ENCODE measurements at regions not wholly inside any gene's neighbourhood (a gene's known extent, or its start where the extent isn't known, plus 50 kb on each side); places are given as distances from the start of the nearest gene placed in this dataset.
"Not testable (repeated sequence)": the region's sequence is repeated elsewhere in the genome, so short reads cannot be mapped to it uniquely, and the experiment has no call there.

- Histone ChIP-seq H2BK120ac (ENCODE audit: insufficient read depth, low read length, poor library complexity) (no peak overlapping the region), H2AK5ac (ENCODE audit: low read length) (no peak overlapping the region), H3K23ac (ENCODE audit: low read length) (no peak overlapping the region), H3K4ac (ENCODE audit: low read depth, low read length) (no peak overlapping the region), H3K4me2 (ENCODE audit: low read length) (no peak overlapping the region), H3K4me1 (ENCODE audit: control insufficient read depth in 1 of 2, insufficient read depth in 2 of 2, low read length in 2 of 2) (no peaks in the 10 kb centered on the region), H2BK12ac (ENCODE audit: low read length) (no peak overlapping the region), H2AFZ (ENCODE audit: insufficient read depth, low read length, poor library complexity) (no peak overlapping the region), H3K4me3 (ENCODE audit: low read depth, low read length) (no peak overlapping the region), H3K79me2 (ENCODE audit: control insufficient read depth, insufficient read depth, low read length, poor library complexity) (no peaks in the 10 kb centered on the region), H3K9me3 (ENCODE audit: insufficient read depth, low read depth, low read length) (no peaks in the 10 kb centered on the region), H4K91ac (ENCODE audit: low read depth, low read length) (no peak overlapping the region), H3K9ac (ENCODE audit: low read length) (no peak overlapping the region), H3K27me3 (ENCODE audit: insufficient read depth, low read length) (no peaks in the 10 kb centered on the region), H3K18ac (ENCODE audit: low read length) (no peak overlapping the region), H3K79me1 (ENCODE audit: low read length) (no peaks in the 10 kb centered on the region), H3K27ac (ENCODE audit: low read depth, low read length) (no peak overlapping the region), H2BK5ac (ENCODE audit: low read depth, low read length, poor library complexity) (no peak overlapping the region), H4K12ac (ENCODE audit: low read depth, low read length) (no peak overlapping the region), H4K8ac (ENCODE audit: low read depth, low read length) (no peak overlapping the region), H3K14ac (ENCODE audit: low read length) (no peak overlapping the region), H3K36me3 (ENCODE audit: control insufficient read depth in 1 of 2, insufficient read depth in 2 of 2, low read length in 2 of 2) (no peaks in the 10 kb centered on the region)
- DNase-seq, result no peak
- no CpG with 5 or more reads among the region's 1 CpG for WGBS (ENCODE audit: extremely low coverage, insufficient coverage, insufficient read length)
Measured at GRCh38 chr7:86453454-86453853, 190.3 kb upstream of the GRM3 start.

- no peak overlapping the region for H4K8ac ChIP-seq (ENCODE audit: low read depth, low read length)
- no peak overlapping the region for H3K4ac ChIP-seq (ENCODE audit: low read depth, low read length)
- no peak overlapping the region for H3K14ac ChIP-seq (ENCODE audit: low read length)
- H2AFZ ChIP-seq (ENCODE audit: insufficient read depth, low read length, poor library complexity), result no peak overlapping the region
- H2BK12ac ChIP-seq (ENCODE audit: low read length), result no peak overlapping the region
- no peaks in the 10 kb centered on the region for H3K79me1 ChIP-seq (ENCODE audit: low read length)
- H3K9ac ChIP-seq (ENCODE audit: low read length), result no peak overlapping the region
- H3K4me2 ChIP-seq (ENCODE audit: low read length), result no peak overlapping the region
- H3K4me3 ChIP-seq (ENCODE audit: low read depth, low read length), result no peak overlapping the region
- no peaks in the 10 kb centered on the region for H3K79me2 ChIP-seq (ENCODE audit: control insufficient read depth, insufficient read depth, low read length, poor library complexity)
- H2AK5ac ChIP-seq (ENCODE audit: low read length), result no peak overlapping the region
- no peak overlapping the region for H3K23ac ChIP-seq (ENCODE audit: low read length)
- H2BK5ac ChIP-seq (ENCODE audit: low read depth, low read length, poor library complexity), result no peak overlapping the region
- H3K4me1 ChIP-seq (ENCODE audit: control insufficient read depth in 1 of 2, insufficient read depth in 2 of 2, low read length in 2 of 2), result no peaks in the 10 kb centered on the region
- H3K27ac ChIP-seq (ENCODE audit: low read depth, low read length), result no peak overlapping the region
- H3K27me3 ChIP-seq (ENCODE audit: insufficient read depth, low read length), result no peaks in the 10 kb centered on the region
- H3K18ac ChIP-seq (ENCODE audit: low read length), result no peak overlapping the region
- H4K91ac ChIP-seq (ENCODE audit: low read depth, low read length), result no peak overlapping the region
- H2BK120ac ChIP-seq (ENCODE audit: insufficient read depth, low read length, poor library complexity), result no peak overlapping the region
- no peaks in the 10 kb centered on the region for H3K9me3 ChIP-seq (ENCODE audit: insufficient read depth, low read depth, low read length)
- WGBS (ENCODE audit: extremely low coverage, insufficient coverage, insufficient read length), result no CpG with 5 or more reads among the region's 3 CpGs
- H4K12ac ChIP-seq (ENCODE audit: low read depth, low read length), result no peak overlapping the region
- DNase-seq, result no peak
- no peaks in the 10 kb centered on the region for H3K36me3 ChIP-seq (ENCODE audit: control insufficient read depth in 1 of 2, insufficient read depth in 2 of 2, low read length in 2 of 2)
Measured at GRCh38 chr7:86448856-86449255, 194.9 kb upstream of the GRM3 start.

- Histone ChIP-seq H2BK5ac (ENCODE audit: low read depth, low read length, poor library complexity) (no peak overlapping the region), H2BK120ac (ENCODE audit: insufficient read depth, low read length, poor library complexity) (no peak overlapping the region), H3K36me3 (ENCODE audit: control insufficient read depth in 1 of 2, insufficient read depth in 2 of 2, low read length in 2 of 2) (no peaks in the 10 kb centered on the region), H2AK5ac (ENCODE audit: low read length) (no peak overlapping the region), H3K23ac (ENCODE audit: low read length) (no peak overlapping the region), H3K4me1 (ENCODE audit: control insufficient read depth in 1 of 2, insufficient read depth in 2 of 2, low read length in 2 of 2) (no peaks in the 10 kb centered on the region), H3K79me2 (ENCODE audit: control insufficient read depth, insufficient read depth, low read length, poor library complexity) (no peaks in the 10 kb centered on the region), H4K12ac (ENCODE audit: low read depth, low read length) (no peak overlapping the region), H3K27me3 (ENCODE audit: insufficient read depth, low read length) (no peaks in the 10 kb centered on the region), H4K8ac (ENCODE audit: low read depth, low read length) (no peak overlapping the region), H3K79me1 (ENCODE audit: low read length) (no peaks in the 10 kb centered on the region), H3K27ac (ENCODE audit: low read depth, low read length) (no peak overlapping the region), H3K9ac (ENCODE audit: low read length) (no peak overlapping the region), H3K4me3 (ENCODE audit: low read depth, low read length) (no peak overlapping the region), H2AFZ (ENCODE audit: insufficient read depth, low read length, poor library complexity) (no peak overlapping the region), H3K4ac (ENCODE audit: low read depth, low read length) (no peak overlapping the region), H2BK12ac (ENCODE audit: low read length) (no peak overlapping the region), H3K4me2 (ENCODE audit: low read length) (no peak overlapping the region), H3K18ac (ENCODE audit: low read length) (no peak overlapping the region), H3K14ac (ENCODE audit: low read length) (no peak overlapping the region), H3K9me3 (ENCODE audit: insufficient read depth, low read depth, low read length) (no peaks in the 10 kb centered on the region), H4K91ac (ENCODE audit: low read depth, low read length) (no peak overlapping the region)
- DNase-seq, result no peak
Measured at GRCh38 chr7:86445285-86445684, 198.4 kb upstream of the GRM3 start.

GRCh38 chr7:86444245-86444644, 199.5 kb upstream of the GRM3 start:
- Histone ChIP-seq H3K27me3 (ENCODE audit: insufficient read depth, low read length) (no peaks in the 10 kb centered on the region), H3K9me3 (ENCODE audit: insufficient read depth, low read depth, low read length) (no peaks in the 10 kb centered on the region), H4K8ac (ENCODE audit: low read depth, low read length) (no peak overlapping the region), H3K4me3 (ENCODE audit: low read depth, low read length) (no peak overlapping the region), H2AFZ (ENCODE audit: insufficient read depth, low read length, poor library complexity) (no peak overlapping the region), H3K27ac (ENCODE audit: low read depth, low read length) (no peak overlapping the region), H3K79me1 (ENCODE audit: low read length) (no peaks in the 10 kb centered on the region), H3K18ac (ENCODE audit: low read length) (no peak overlapping the region), H2BK12ac (ENCODE audit: low read length) (no peak overlapping the region), H2BK120ac (ENCODE audit: insufficient read depth, low read length, poor library complexity) (no peak overlapping the region), H2AK5ac (ENCODE audit: low read length) (no peak overlapping the region), H3K23ac (ENCODE audit: low read length) (no peak overlapping the region), H4K91ac (ENCODE audit: low read depth, low read length) (no peak overlapping the region), H3K4ac (ENCODE audit: low read depth, low read length) (no peak overlapping the region), H3K9ac (ENCODE audit: low read length) (no peak overlapping the region), H3K4me2 (ENCODE audit: low read length) (no peak overlapping the region), H3K4me1 (ENCODE audit: control insufficient read depth in 1 of 2, insufficient read depth in 2 of 2, low read length in 2 of 2) (no peaks in the 10 kb centered on the region), H3K14ac (ENCODE audit: low read length) (no peak overlapping the region), H3K36me3 (ENCODE audit: control insufficient read depth in 1 of 2, insufficient read depth in 2 of 2, low read length in 2 of 2) (no peaks in the 10 kb centered on the region), H3K79me2 (ENCODE audit: control insufficient read depth, insufficient read depth, low read length, poor library complexity) (no peaks in the 10 kb centered on the region), H4K12ac (ENCODE audit: low read depth, low read length) (no peak overlapping the region), H2BK5ac (ENCODE audit: low read depth, low read length, poor library complexity) (no peak overlapping the region)
- DNase-seq, result no peak
- no CpG with 5 or more reads among the region's 2 CpGs for WGBS (ENCODE audit: extremely low coverage, insufficient coverage, insufficient read length)

GRCh38 chr7:86440420-86440819, 203.3 kb upstream of the GRM3 start:
- H2AK5ac ChIP-seq (ENCODE audit: low read length); H3K27ac ChIP-seq (ENCODE audit: low read depth, low read length); H3K4ac ChIP-seq (ENCODE audit: low read depth, low read length); H3K4me1 ChIP-seq (ENCODE audit: control insufficient read depth in 1 of 2, insufficient read depth in 2 of 2, low read length in 2 of 2); H3K4me3 ChIP-seq (ENCODE audit: low read depth, low read length); H3K14ac ChIP-seq (ENCODE audit: low read length); H3K79me2 ChIP-seq (ENCODE audit: control insufficient read depth, insufficient read depth, low read length, poor library complexity); H4K12ac ChIP-seq (ENCODE audit: low read depth, low read length); H3K4me2 ChIP-seq (ENCODE audit: low read length); H3K23ac ChIP-seq (ENCODE audit: low read length); H3K79me1 ChIP-seq (ENCODE audit: low read length); H2AFZ ChIP-seq (ENCODE audit: insufficient read depth, low read length, poor library complexity); H3K18ac ChIP-seq (ENCODE audit: low read length); H3K27me3 ChIP-seq (ENCODE audit: insufficient read depth, low read length); DNase-seq; H3K9ac ChIP-seq (ENCODE audit: low read length); H2BK120ac ChIP-seq (ENCODE audit: insufficient read depth, low read length, poor library complexity); H3K36me3 ChIP-seq (ENCODE audit: control insufficient read depth in 1 of 2, insufficient read depth in 2 of 2, low read length in 2 of 2); H3K9me3 ChIP-seq (ENCODE audit: insufficient read depth, low read depth, low read length); H4K91ac ChIP-seq (ENCODE audit: low read depth, low read length); H2BK5ac ChIP-seq (ENCODE audit: low read depth, low read length, poor library complexity); H4K8ac ChIP-seq (ENCODE audit: low read depth, low read length); H2BK12ac ChIP-seq (ENCODE audit: low read length): not testable (repeated sequence)
- WGBS (ENCODE audit: extremely low coverage, insufficient coverage, insufficient read length), result no CpG with 5 or more reads among the region's 29 CpGs

Data from trophoblast cell (in vitro differentiated cells and primary cell).